ENCODE measurements at regions not wholly inside any gene's neighbourhood (a gene's known extent, or its start where the extent isn't known, plus 50 kb on each side); places are given as distances from the start of the nearest gene placed in this dataset.
"Not testable (repeated sequence)": the region's sequence is repeated elsewhere in the genome, so short reads cannot be mapped to it uniquely, and the experiment has no call there.

- ChIA-PET POLR2A (no interaction called here), CTCF (no interaction called here)
- Histone ChIP-seq H3K4me3 (ENCODE audit: low read length) (no peak overlapping the region), H3K9me3 (ENCODE audit: low read length) (no peaks in the 10 kb centered on the region), H3K27ac (ENCODE audit: low read depth, low read length) (no peak overlapping the region), H3K27me3 (ENCODE audit: insufficient read depth, low read length, poor library complexity, severe bottlenecking) (no peaks in the 10 kb centered on the region), H3K4me1 (ENCODE audit: insufficient read depth, low read length) (no peaks in the 10 kb centered on the region), H3K36me3 (ENCODE audit: insufficient read depth, low read length) (no peaks in the 10 kb centered on the region)
- H3K9me3 Mint-ChIP-seq, result peaks cover 10 to 42% (median 12%) of the 10 kb centered on the region in 5 donors
- H3K4me1 Mint-ChIP-seq, result no peaks in the 10 kb centered on the region
- DNase-seq, result no peak
- H3K27me3 Mint-ChIP-seq, result no peaks in the 10 kb centered on the region
- H3K4me3 Mint-ChIP-seq, result no peak overlapping the region
- no peak overlapping the region for H3K27ac Mint-ChIP-seq
- H3K36me3 Mint-ChIP-seq, result peaks cover 0 to 2% (median 0%) of the 10 kb centered on the region in 3 donors
Observed at GRCh38 chr13:54248306-54248705, 1219.7 kb downstream of the OLFM4 start.

DNA sequence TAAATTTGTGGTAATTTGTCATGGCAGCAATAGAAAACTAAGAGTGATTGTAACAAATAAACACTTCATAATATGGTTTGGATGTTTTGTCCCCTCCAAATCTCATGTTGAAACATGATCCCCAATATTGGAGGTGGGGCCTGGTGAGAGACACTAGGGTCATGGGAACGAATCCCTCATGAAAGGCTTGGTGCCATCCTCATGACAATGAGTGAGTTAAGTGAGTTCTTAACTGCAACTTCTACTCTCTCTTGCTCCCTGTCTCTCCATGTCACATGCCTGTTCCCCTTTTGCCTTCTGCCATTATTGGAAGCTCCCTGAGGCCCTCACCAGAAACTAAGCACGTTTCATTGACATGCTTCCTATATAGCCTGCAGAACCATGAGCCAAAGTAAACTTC lies 1233.2 kb downstream of the OLFM4 start:
- Histone ChIP-seq H3K4me1 (ENCODE audit: insufficient read depth, low read length) (no peaks in the 10 kb centered on the region), H3K9me3 (ENCODE audit: low read length) (no peaks in the 10 kb centered on the region), H3K27me3 (ENCODE audit: insufficient read depth, low read length, poor library complexity, severe bottlenecking) (no peaks in the 10 kb centered on the region), H3K27ac (ENCODE audit: low read depth, low read length) (no peak overlapping the region), H3K4me3 (ENCODE audit: low read length) (no peak overlapping the region), H3K36me3 (ENCODE audit: insufficient read depth, low read length) (no peaks in the 10 kb centered on the region)
- no peak for DNase-seq
- H3K27ac Mint-ChIP-seq, result no peak overlapping the region
- H3K9me3 Mint-ChIP-seq, result peaks cover 2 to 38% (median 7%) of the 10 kb centered on the region in 5 donors
- no peak overlapping the region for H3K4me3 Mint-ChIP-seq
- H3K4me1 Mint-ChIP-seq, result no peaks in the 10 kb centered on the region
- no peaks in the 10 kb centered on the region for H3K36me3 Mint-ChIP-seq
- CTCF ChIA-PET, result no interaction called here
- POLR2A ChIA-PET, result no interaction called here
- H3K27me3 Mint-ChIP-seq, result no peaks in the 10 kb centered on the region

DNA sequence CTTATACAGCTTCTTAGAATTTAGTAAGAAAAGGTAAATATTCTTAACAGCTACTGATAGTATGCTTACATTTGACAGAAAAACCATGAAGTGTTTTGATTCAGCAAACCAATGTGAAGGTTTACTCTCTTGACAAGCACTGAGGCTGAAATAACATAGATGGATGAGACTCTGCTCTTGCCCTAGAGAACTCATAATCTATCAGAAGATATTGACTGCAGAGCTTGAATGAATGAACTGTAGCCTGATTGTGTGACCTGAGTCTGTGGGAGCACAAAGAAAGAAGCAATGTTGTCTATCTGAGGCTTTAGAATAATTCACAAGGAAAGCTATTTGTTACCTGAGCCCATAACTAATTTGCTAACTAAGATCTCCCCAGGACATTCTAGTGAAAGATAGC lies 1235.3 kb downstream of the OLFM4 start:
- no peak overlapping the region for H3K4me3 ChIP-seq (ENCODE audit: low read length)
- Mint-ChIP-seq H3K9me3 (peaks cover 5 to 31% (median 9%) of the 10 kb centered on the region in 5 donors), H3K27me3 (no peaks in the 10 kb centered on the region), H3K4me1 (no peaks in the 10 kb centered on the region), H3K27ac (no peak overlapping the region), H3K36me3 (no peaks in the 10 kb centered on the region), H3K4me3 (no peak overlapping the region)
- H3K9me3 ChIP-seq (ENCODE audit: low read length), result no peaks in the 10 kb centered on the region
- H3K36me3 ChIP-seq (ENCODE audit: insufficient read depth, low read length), result no peaks in the 10 kb centered on the region
- no peak for DNase-seq
- no peaks in the 10 kb centered on the region for H3K4me1 ChIP-seq (ENCODE audit: insufficient read depth, low read length)
- H3K27me3 ChIP-seq (ENCODE audit: insufficient read depth, low read length, poor library complexity, severe bottlenecking), result no peaks in the 10 kb centered on the region
- POLR2A ChIA-PET, result no interaction called here
- CTCF ChIA-PET, result no interaction called here
- no peak overlapping the region for H3K27ac ChIP-seq (ENCODE audit: low read depth, low read length)

- CTCF ChIA-PET; H3K27me3 ChIP-seq (ENCODE audit: insufficient read depth, low read length, poor library complexity, severe bottlenecking); H3K36me3 Mint-ChIP-seq; H3K27ac Mint-ChIP-seq; DNase-seq; H3K4me1 ChIP-seq (ENCODE audit: insufficient read depth, low read length); POLR2A ChIA-PET; H3K4me3 ChIP-seq (ENCODE audit: low read length); H3K4me1 Mint-ChIP-seq; H3K27me3 Mint-ChIP-seq; H3K27ac ChIP-seq (ENCODE audit: low read depth, low read length); H3K9me3 ChIP-seq (ENCODE audit: low read length); H3K4me3 Mint-ChIP-seq; H3K36me3 ChIP-seq (ENCODE audit: insufficient read depth, low read length): not testable (repeated sequence)
- H3K9me3 Mint-ChIP-seq, result peaks cover 5 to 39% (median 15%) of the 10 kb centered on the region in 5 donors
Observed at GRCh38 chr13:54267253-54267668, 1238.6 kb downstream of the OLFM4 start.

- H3K27me3 Mint-ChIP-seq; H3K9me3 ChIP-seq (ENCODE audit: low read length); H3K4me1 ChIP-seq (ENCODE audit: insufficient read depth, low read length); H3K27ac Mint-ChIP-seq; H3K36me3 Mint-ChIP-seq; H3K36me3 ChIP-seq (ENCODE audit: insufficient read depth, low read length); H3K27me3 ChIP-seq (ENCODE audit: insufficient read depth, low read length, poor library complexity, severe bottlenecking); DNase-seq; POLR2A ChIA-PET; H3K4me3 ChIP-seq (ENCODE audit: low read length); H3K27ac ChIP-seq (ENCODE audit: low read depth, low read length); CTCF ChIA-PET; H3K4me3 Mint-ChIP-seq; H3K4me1 Mint-ChIP-seq: not testable (repeated sequence)
- H3K9me3 Mint-ChIP-seq, result peaks cover 2 to 40% (median 15%) of the 10 kb centered on the region in 5 donors
Observed at GRCh38 chr13:54268013-54268695, 1239.5 kb downstream of the OLFM4 start.

DNA sequence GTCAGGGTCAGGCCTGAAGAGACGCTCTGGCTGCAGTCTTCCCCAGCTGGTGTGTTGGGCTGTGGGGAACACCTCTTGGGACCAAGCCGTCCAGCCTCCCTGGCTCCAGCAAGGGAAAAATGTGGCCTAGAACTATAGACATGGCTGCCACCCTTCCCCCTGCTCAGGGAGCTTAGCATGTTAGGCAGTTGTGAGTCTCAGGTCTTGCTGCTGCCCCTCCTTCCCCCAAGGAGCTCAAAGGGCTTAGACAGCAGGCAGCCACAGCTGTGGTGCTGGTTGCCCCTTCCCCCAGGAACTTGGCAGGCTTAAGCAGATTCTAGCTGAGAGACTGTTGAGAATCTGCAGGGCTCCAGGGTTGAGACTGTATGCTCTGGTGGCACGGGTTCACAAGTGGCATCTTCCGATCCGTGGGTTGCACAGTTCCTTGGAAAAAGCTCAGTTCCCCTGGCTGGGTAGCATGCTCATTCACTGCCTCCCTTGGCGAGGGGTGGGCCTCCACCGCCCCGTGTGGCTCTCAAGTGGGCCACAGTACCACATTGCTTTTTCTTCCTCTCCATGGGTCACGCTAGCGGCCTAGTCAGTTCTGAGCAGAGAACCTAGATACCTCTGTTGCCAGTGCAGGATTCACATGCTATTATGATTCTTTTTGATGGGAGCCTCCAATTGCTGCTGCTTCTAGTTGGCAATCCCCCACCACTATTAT lies 1258.6 kb downstream of the OLFM4 start:
- H3K4me1 ChIP-seq (ENCODE audit: insufficient read depth, low read length), result no peaks in the 10 kb centered on the region
- H3K27ac Mint-ChIP-seq, result no peak overlapping the region
- CTCF ChIA-PET, result no interaction called here

GRCh38 chr13:54301085-54301484 lies 1272.5 kb downstream of the OLFM4 start:
- H3K9me3 Mint-ChIP-seq, result peaks cover 10 to 37% (median 24%) of the 10 kb centered on the region in 5 donors
- Histone ChIP-seq H3K27ac (ENCODE audit: low read depth, low read length) (no peak overlapping the region), H3K4me3 (ENCODE audit: low read length) (no peak overlapping the region), H3K9me3 (ENCODE audit: low read length) (no peaks in the 10 kb centered on the region), H3K27me3 (ENCODE audit: insufficient read depth, low read length, poor library complexity, severe bottlenecking) (no peaks in the 10 kb centered on the region), H3K4me1 (ENCODE audit: insufficient read depth, low read length) (no peaks in the 10 kb centered on the region), H3K36me3 (ENCODE audit: insufficient read depth, low read length) (no peaks in the 10 kb centered on the region)
- CTCF ChIA-PET, result no interaction called here
- H3K27me3 Mint-ChIP-seq, result no peaks in the 10 kb centered on the region
- no peaks in the 10 kb centered on the region for H3K36me3 Mint-ChIP-seq
- POLR2A ChIA-PET, result no interaction called here
- H3K4me1 Mint-ChIP-seq, result no peaks in the 10 kb centered on the region
- no peak overlapping the region for H3K27ac Mint-ChIP-seq
- H3K4me3 Mint-ChIP-seq, result no peak overlapping the region
- DNase-seq, result no peak

More for the DNA sequence above, 1258.6 kb downstream of the OLFM4 start:
- H3K36me3 Mint-ChIP-seq, result no peaks in the 10 kb centered on the region
- peaks cover 20 to 38% (median 28%) of the 10 kb centered on the region in 5 donors for H3K9me3 Mint-ChIP-seq
- POLR2A ChIA-PET, result no interaction called here
- H3K9me3 ChIP-seq (ENCODE audit: low read length), result no peaks in the 10 kb centered on the region
- H3K27ac ChIP-seq (ENCODE audit: low read depth, low read length), result no peak overlapping the region
- H3K4me3 Mint-ChIP-seq, result no peak overlapping the region
- no peaks in the 10 kb centered on the region for H3K27me3 ChIP-seq (ENCODE audit: insufficient read depth, low read length, poor library complexity, severe bottlenecking)
- no peak overlapping the region for H3K4me3 ChIP-seq (ENCODE audit: low read length)
- H3K36me3 ChIP-seq (ENCODE audit: insufficient read depth, low read length), result no peaks in the 10 kb centered on the region
- peaks cover 0 to 1% of the 10 kb centered on the region in 2 donors for H3K27me3 Mint-ChIP-seq
- DNase-seq, result peak in 1 of 5 donors; percentile 24
- H3K4me1 Mint-ChIP-seq, result no peaks in the 10 kb centered on the region

- no peaks in the 10 kb centered on the region for H3K9me3 ChIP-seq (ENCODE audit: low read length)
- no peaks in the 10 kb centered on the region for H3K4me1 ChIP-seq (ENCODE audit: insufficient read depth, low read length)
- H3K27me3 Mint-ChIP-seq, result no peaks in the 10 kb centered on the region
- ChIA-PET CTCF (no interaction called here), POLR2A (no interaction called here)
- peak overlapping the region in 1 of 7 donors; percentile 6 for H3K4me3 Mint-ChIP-seq
- DNase-seq, result no peak
- H3K4me1 Mint-ChIP-seq, result no peaks in the 10 kb centered on the region
- H3K4me3 ChIP-seq (ENCODE audit: low read length), result no peak overlapping the region
- H3K27me3 ChIP-seq (ENCODE audit: insufficient read depth, low read length, poor library complexity, severe bottlenecking), result no peaks in the 10 kb centered on the region
- H3K27ac Mint-ChIP-seq, result no peak overlapping the region
- H3K36me3 Mint-ChIP-seq, result no peaks in the 10 kb centered on the region
- no peaks in the 10 kb centered on the region for H3K36me3 ChIP-seq (ENCODE audit: insufficient read depth, low read length)
- H3K9me3 Mint-ChIP-seq, result peaks cover 3 to 23% (median 16%) of the 10 kb centered on the region in 5 donors
- no peak overlapping the region for H3K27ac ChIP-seq (ENCODE audit: low read depth, low read length)
Observed at GRCh38 chr13:54305377-54305776, 1276.8 kb downstream of the OLFM4 start.

All from CD8-positive, alpha-beta memory T cell (primary cell).